PC-9 (cell line): ENCODE measurements at regions not wholly inside any gene's neighbourhood (a gene's known extent, or its start where the extent isn't known, plus 50 kb on each side); places are given as distances from the start of the nearest gene placed in this dataset.

Source experiments
- BruUV-seq: library from RNA; stranded (reverse); fragments of 400-500 nt; replicated peaks from 2 replicates; lab custom pipeline; 2021; lab: Mats Ljungman, UMichigan
- CTCF ChIA-PET: fragments of 300-600 bp; sonication (Branson Sonifier 250); formaldehyde crosslinking; loops from one replicate; lab custom pipeline; 2022; ENCODE audit warnings: antibody characterized with exemption; lab: Charles Lee
- POLR2A ChIA-PET: fragments of 300-600 bp; sonication (Branson Sonifier 250); formaldehyde crosslinking; loops from one replicate; lab custom pipeline; 2022; ENCODE audit warnings: antibody characterized with exemption; ENCODE audit not compliant: unreplicated experiment; lab: Charles Lee
- DNase-seq, 2 experiments: peaks; one replicate each; pipeline versions ENCODE4 v3.0.0 to v3.0.0-alpha.2; 2015 to 2022; ENCODE audit warnings: mixed read lengths in 1 of 2
- H2AFZ ChIP-seq: fragments of 200-600 bp; sonication (generic); 2 replicates; pipeline ENCODE4 v1.8.1; 2017; ENCODE audit warnings: antibody characterized with exemption
- H3F3A ChIP-seq: fragments of 200-600 bp; sonication (generic); 2 replicates; pipeline ENCODE4 v1.8.1; 2017; ENCODE audit warnings: antibody characterized with exemption, mild to moderate bottlenecking, low read depth; ENCODE audit not compliant: insufficient read depth
- H3K27ac ChIP-seq: fragments of 200-600 bp; sonication (generic); 2 replicates; pipeline ENCODE4 v1.6.1; 2016; ENCODE audit warnings: mixed run types
- H3K27me3 ChIP-seq: fragments of 200-600 bp; sonication (generic); 2 replicates; pipeline ENCODE4 v1.6.1; 2016; ENCODE audit warnings: low read depth, mixed run types; ENCODE audit not compliant: insufficient read depth
- H3K36me3 ChIP-seq: fragments of 200-600 bp; sonication (generic); 2 replicates; pipeline ENCODE4 v1.6.1; 2016; ENCODE audit warnings: low read depth, mixed run types
- H3K4me1 ChIP-seq: fragments of 200-600 bp; sonication (generic); replicated peaks from 2 replicates; pipeline ENCODE4 v1.6.1; 2016; ENCODE audit warnings: mixed run types; ENCODE audit not compliant: insufficient read depth
- H3K4me2 ChIP-seq: fragments of 200-600 bp; sonication (generic); 2 replicates; pipeline ENCODE4 v1.6.1; 2017; ENCODE audit warnings: mixed run types
- H3K4me3 ChIP-seq: fragments of 200-600 bp; sonication (generic); 2 replicates; pipeline ENCODE4 v1.6.1; 2016; ENCODE audit warnings: mixed run types
- H3K79me2 ChIP-seq: fragments of 200-600 bp; sonication (generic); 2 replicates; pipeline ENCODE4 v1.6.1; 2017; ENCODE audit warnings: low read depth, mixed run types
- H3K9me2 ChIP-seq: fragments of 200-600 bp; sonication (generic); 2 replicates; pipeline ENCODE4 v1.8.1; 2017; ENCODE audit warnings: mild to moderate bottlenecking; ENCODE audit not compliant: insufficient read depth
- H3K9me3 ChIP-seq: fragments of 200-600 bp; sonication (generic); 2 replicates; pipeline ENCODE4 v1.8.1; 2016; ENCODE audit warnings: low read depth; ENCODE audit not compliant: insufficient read depth
- H4K20me1 ChIP-seq: fragments of 200-600 bp; sonication (generic); 2 replicates; pipeline ENCODE4 v1.8.1; 2017; ENCODE audit not compliant: insufficient read depth
- EZH2 ChIP-seq: fragments of 200-600 bp; sonication (generic); IDR thresholded peaks from 2 replicates; pipeline ENCODE4 v1.8.0; 2017; ENCODE audit warnings: antibody characterized with exemption, low read depth
- intact Hi-C: fragments of 100-400 bp; cut with micrococcal nuclease; formaldehyde crosslinking; loops from one replicate; pipeline ENCODE4 v1.10.0; 2022; ENCODE audit not compliant: unreplicated experiment
- TF ChIP-seq, protein P1 (sequence below): fragments of 200-600 bp; sonication (generic); conservative IDR thresholded peaks from 2 replicates; pipeline ENCODE4 v1.6.1; 2017; ENCODE audit warnings: mixed run types, antibody characterized with exemption, mild to moderate bottlenecking, moderate library complexity

DNA sequence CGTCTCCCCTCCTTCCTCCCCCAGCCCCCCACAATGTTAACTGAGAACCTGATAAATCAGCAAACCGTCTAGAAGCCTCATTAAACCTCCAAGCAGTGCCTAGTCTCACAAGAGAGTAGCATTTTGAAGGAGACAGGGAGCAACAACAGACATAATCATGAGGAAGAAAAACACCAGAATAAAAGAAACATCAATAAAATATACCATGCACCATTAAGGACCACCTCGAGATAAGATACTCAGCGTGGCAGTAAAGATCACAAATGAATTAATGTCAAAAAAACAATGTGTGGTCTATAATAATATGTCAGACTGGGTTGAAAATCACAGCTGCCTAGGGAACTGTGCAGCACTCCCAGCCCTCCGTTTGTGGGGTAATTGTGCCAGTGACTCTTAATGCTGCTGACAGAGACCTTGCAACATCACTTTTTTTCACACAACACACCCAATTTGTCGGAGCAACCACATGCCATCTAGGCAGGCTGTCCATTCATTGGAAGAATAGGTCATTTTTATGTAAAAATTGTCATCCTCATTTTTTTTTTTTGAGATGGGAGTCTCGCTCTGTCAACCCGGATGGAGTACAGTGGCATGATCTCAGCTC, 450.8 kb upstream of the WWC1 start:
- H2AFZ ChIP-seq, result no peak overlapping the region
- TF ChIP-seq, protein P1, sequence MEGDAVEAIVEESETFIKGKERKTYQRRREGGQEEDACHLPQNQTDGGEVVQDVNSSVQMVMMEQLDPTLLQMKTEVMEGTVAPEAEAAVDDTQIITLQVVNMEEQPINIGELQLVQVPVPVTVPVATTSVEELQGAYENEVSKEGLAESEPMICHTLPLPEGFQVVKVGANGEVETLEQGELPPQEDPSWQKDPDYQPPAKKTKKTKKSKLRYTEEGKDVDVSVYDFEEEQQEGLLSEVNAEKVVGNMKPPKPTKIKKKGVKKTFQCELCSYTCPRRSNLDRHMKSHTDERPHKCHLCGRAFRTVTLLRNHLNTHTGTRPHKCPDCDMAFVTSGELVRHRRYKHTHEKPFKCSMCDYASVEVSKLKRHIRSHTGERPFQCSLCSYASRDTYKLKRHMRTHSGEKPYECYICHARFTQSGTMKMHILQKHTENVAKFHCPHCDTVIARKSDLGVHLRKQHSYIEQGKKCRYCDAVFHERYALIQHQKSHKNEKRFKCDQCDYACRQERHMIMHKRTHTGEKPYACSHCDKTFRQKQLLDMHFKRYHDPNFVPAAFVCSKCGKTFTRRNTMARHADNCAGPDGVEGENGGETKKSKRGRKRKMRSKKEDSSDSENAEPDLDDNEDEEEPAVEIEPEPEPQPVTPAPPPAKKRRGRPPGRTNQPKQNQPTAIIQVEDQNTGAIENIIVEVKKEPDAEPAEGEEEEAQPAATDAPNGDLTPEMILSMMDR, result no peak
- no peak for TF ChIP-seq EZH2
- POLR2A ChIA-PET, result no interaction called here
- no TSS peak for BruUV-seq
- H4K20me1 ChIP-seq, result no peaks in the 10 kb centered on the region
- no peaks in the 10 kb centered on the region for H3F3A ChIP-seq
- peaks cover 22% of the 10 kb centered on the region; the same call in 1 of the 2 replicates for H3K27me3 ChIP-seq
- intact Hi-C loops, result no loop called here
- no peak for DNase-seq
- no peaks in the 10 kb centered on the region for H3K79me2 ChIP-seq
- H3K36me3 ChIP-seq, result no peaks in the 10 kb centered on the region
- H3K4me2 ChIP-seq, result no peak overlapping the region
- no peaks in the 10 kb centered on the region; the same call in 1 of the 2 replicates for H3K9me3 ChIP-seq
- H3K9me2 ChIP-seq, result no peaks in the 10 kb centered on the region
- CTCF ChIA-PET, result no interaction called here
- no peaks in the 10 kb centered on the region for H3K4me1 ChIP-seq
- H3K4me3 ChIP-seq, result no peak overlapping the region
- H3K27ac ChIP-seq, result no peak overlapping the region

DNA sequence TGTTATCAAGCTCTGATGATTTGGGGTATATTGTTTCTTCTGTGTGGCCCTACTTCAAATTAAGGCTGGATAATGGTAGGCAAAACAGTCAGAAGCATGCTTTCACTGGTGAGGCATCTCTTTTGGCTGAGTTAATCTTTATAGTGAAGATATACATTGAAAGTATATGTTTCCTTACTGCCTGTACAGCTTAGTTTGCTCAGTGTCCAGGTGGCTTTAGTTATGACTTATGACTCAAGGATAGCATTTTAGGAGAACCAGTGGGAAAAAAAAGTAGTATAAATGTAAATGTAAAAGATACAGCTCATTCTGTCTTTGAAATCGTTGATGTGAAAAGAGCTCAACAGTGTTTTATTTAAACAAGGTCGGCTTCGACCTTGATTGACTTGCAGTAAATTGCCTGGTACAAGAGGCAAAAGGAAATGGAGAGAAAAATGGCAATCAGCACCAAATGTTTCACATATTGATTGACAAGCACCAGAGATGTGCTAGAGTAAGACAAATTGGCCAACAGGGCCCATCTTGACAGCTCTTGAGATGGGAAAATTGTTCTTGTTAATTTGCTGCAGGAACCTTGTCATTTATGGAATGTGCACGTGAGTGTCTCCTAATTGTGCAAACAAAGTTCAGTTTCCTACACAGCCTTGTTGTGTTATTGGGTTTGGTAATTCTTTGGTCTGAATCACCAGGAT, 447.4 kb upstream of the WWC1 start:
- Histone ChIP-seq H3K4me3 (no peak overlapping the region), H3K27ac (no peak overlapping the region), H3K27me3 (peaks cover 22% of the 10 kb centered on the region; the same call in 1 of the 2 replicates), H3K36me3 (no peaks in the 10 kb centered on the region), H3K9me2 (no peaks in the 10 kb centered on the region), H4K20me1 (no peaks in the 10 kb centered on the region), H3K9me3 (no peaks in the 10 kb centered on the region), H2AFZ (no peak overlapping the region), H3F3A (no peaks in the 10 kb centered on the region), H3K4me1 (no peaks in the 10 kb centered on the region), H3K79me2 (no peaks in the 10 kb centered on the region), H3K4me2 (no peak overlapping the region)
- no TSS peak for BruUV-seq
- ChIA-PET CTCF (no interaction called here), POLR2A (no interaction called here)
- intact Hi-C loops, result no loop called here
- no peak for DNase-seq
- TF ChIP-seq, protein P1, result no peak
- TF ChIP-seq EZH2, result no peak

DNA sequence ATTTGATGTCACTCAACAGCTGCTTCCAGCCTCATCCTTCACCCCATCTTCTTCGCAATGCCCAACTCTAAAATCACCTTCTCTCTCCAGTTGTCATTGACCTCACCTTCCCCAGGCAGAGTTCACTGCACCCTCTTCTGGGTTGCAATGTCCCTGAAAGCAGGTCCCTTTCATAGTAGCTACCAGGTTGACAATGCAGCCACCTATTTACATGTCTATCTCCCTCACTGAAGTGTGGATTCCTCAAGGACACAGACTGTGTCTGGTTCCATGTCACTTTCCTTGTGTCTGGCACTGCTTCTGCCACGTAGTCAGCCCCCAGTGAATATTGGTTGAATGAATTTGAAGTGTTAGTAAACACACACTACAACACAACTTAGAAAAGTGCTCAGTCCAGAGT, 445.5 kb upstream of the WWC1 start:
- Histone ChIP-seq H3K27me3 (peaks cover 21% of the 10 kb centered on the region; the same call in 1 of the 2 replicates), H3K4me2 (no peak overlapping the region), H4K20me1 (no peaks in the 10 kb centered on the region), H3K9me2 (no peaks in the 10 kb centered on the region), H3K4me1 (no peaks in the 10 kb centered on the region), H3F3A (no peaks in the 10 kb centered on the region), H2AFZ (no peak overlapping the region), H3K9me3 (no peaks in the 10 kb centered on the region), H3K79me2 (no peaks in the 10 kb centered on the region), H3K4me3 (no peak overlapping the region), H3K27ac (no peak overlapping the region), H3K36me3 (no peaks in the 10 kb centered on the region)
- no peak for DNase-seq
- intact Hi-C loops, result no loop called here
- ChIA-PET CTCF (no interaction called here), POLR2A (no interaction called here)
- BruUV-seq, result no TSS peak
- TF ChIP-seq, protein P1, result no peak
- TF ChIP-seq EZH2, result no peak
